Spleen (tissue), 11 donors: ENCODE measurements at regions not wholly inside any gene's neighbourhood (a gene's known extent, or its start where the extent isn't known, plus 50 kb on each side); places are given as distances from the start of the nearest gene placed in this dataset.

Experiments
- DNase-seq: peaks from one replicate; pipeline ENCODE4 v3.0.0-alpha.2; 2020
- H3K27ac ChIP-seq, 8 donors: fragments of 200-600 bp; sonication (generic) in 7 of 8; 1 replicate in 4 of 8; 2 replicates in 4 of 8; pipeline versions ENCODE4 v1.5.0 to v1.8.0; 2016 to 2021; ENCODE audit warnings: inconsistent platforms in 4 of 8, mild to moderate bottlenecking in 4 of 8, moderate library complexity in 1 of 8
- H3K27me3 ChIP-seq, 7 donors: fragments of 200-600 bp; sonication (generic) in 6 of 7; replicated peaks in 1 of 7; 1 replicate in 4 of 7; 2 replicates in 3 of 7; pipeline versions ENCODE4 v1.5.0 to v1.8.0; 2016 to 2021; ENCODE audit warnings: inconsistent platforms in 3 of 7, mild to moderate bottlenecking in 1 of 7
- H3K36me3 ChIP-seq, 6 donors: fragments of 200-600 bp; sonication (generic) in 5 of 6; 1 replicate in 4 of 6; 2 replicates in 2 of 6; pipeline versions ENCODE4 v1.5.0 to v1.8.0; 2016 to 2021; ENCODE audit warnings: inconsistent platforms in 2 of 6
- H3K4me1 ChIP-seq, 6 donors: fragments of 200-600 bp; sonication (generic) in 5 of 6; 1 replicate in 3 of 6; 2 replicates in 3 of 6; pipeline versions ENCODE4 v1.5.0 to v1.8.0; 2016 to 2021; ENCODE audit warnings: inconsistent platforms in 3 of 6
- H3K4me3 ChIP-seq, 8 donors: fragments of 200-600 bp; sonication (generic) in 7 of 8; 1 replicate in 4 of 8; 2 replicates in 4 of 8; pipeline versions ENCODE4 v1.5.0 to v1.8.0; 2016 to 2021; ENCODE audit warnings: inconsistent platforms in 4 of 8, mild to moderate bottlenecking in 4 of 8, moderate library complexity in 2 of 8
- H3K9me3 ChIP-seq, 8 donors: fragments of 200-600 bp; sonication (generic) in 7 of 8; 1 replicate in 4 of 8; 2 replicates in 4 of 8; pipeline versions ENCODE4 v1.5.0 to v1.8.0; 2016 to 2021; ENCODE audit warnings: inconsistent platforms in 4 of 8
- CTCF ChIP-seq, 11 experiments: fragments of 200-600 bp in 7 of 11; fragments of 450-650 bp in 4 of 11; sonication (generic) in 4 of 11; IDR thresholded peaks in 8 of 11; conservative IDR thresholded peaks in 3 of 11; 1 replicate in 7 of 11; 2 replicates in 4 of 11; pipeline versions ENCODE4 v1.4.0 to v1.8.0; 2016 to 2021; ENCODE audit warnings: antibody characterized with exemption in 11 of 11, inconsistent platforms in 4 of 11, mild to moderate bottlenecking in 1 of 11
- POLR2A ChIP-seq, 3 donors: fragments of 450-650 bp; IDR thresholded peaks; one replicate each; pipeline ENCODE4 v1.5.1; 2017; ENCODE audit warnings: antibody characterized with exemption in 3 of 3, mild to moderate bottlenecking in 1 of 3
- POLR2AphosphoS5 ChIP-seq, 3 donors: sonication (generic); formaldehyde crosslinking; IDR thresholded peaks; one replicate each; pipeline ENCODE4 v1.5.1; 2017; ENCODE audit warnings: antibody characterized with exemption in 3 of 3
- WGBS, 5 donors: extraction: QIAGEN DNeasy Blood & Tissue Kit in 3 of 5; methylation state at CpG; one replicate each; pipeline versions ENCODE4 v1.1.5 to v1.1.7; 2013 to 2018; 5-methylcytosine and 5-hydroxymethylcytosine counted together
- intact Hi-C: fragments of 100-400 bp; cut with DNase I; formaldehyde crosslinking; loops from one replicate; pipeline ENCODE4 v1.15.0; 2023; ENCODE audit warnings: low total_unique reads
- donor health status: healthy with polysubstance abuse.
- donor health status: DM: no; HTN: no; CAD: no; lungs with moderate emphysema.
- donor health status: DM: no; HTN: no; CAD: no.
- donor health status: Bipolar disorder and iron deficiency.
- donor health status: healthy.
- donor health status: DM: no; HTN: no; CAD: no.
- donor health status: DM: yes; HTN: yes; CAD: no.

- intact Hi-C loops = no loop called here
- Histone ChIP-seq H3K4me3 (peak overlapping the region in 3 of 8 donors; percentile 17 to 27 (median 24)), H3K9me3 (no peaks in the 10 kb centered on the region), H3K27me3 (peaks cover 0 to 5% (median 0%) of the 10 kb centered on the region in 7 donors), H3K4me1 (peaks cover 0 to 4% (median 0%) of the 10 kb centered on the region in 6 donors), H3K36me3 (no peaks in the 10 kb centered on the region), H3K27ac (peak overlapping the region in 2 of 8 donors; percentile 62 to 63)
- WGBS, 5 donors = 21 to 38% (median 27%) methylated on average over 13 to 40 of the region's 40 CpGs; no CpG with 5 or more reads in 2 of the 5 donors
- DNase-seq = no peak
- TF ChIP-seq CTCF (IDR thresholded peaks at IDR 0.05 in 8 of 11, conservative IDR thresholded peaks at IDR 0.05 in 3 of 11) (no peak), POLR2A (IDR thresholded peaks at IDR 0.05) (no peak)
These were observed 242.1 kb downstream of the KDM5D start for GRCh38 chrY:19502169-19503091.

GRCh38 chrY:19498556-19498955 lies 246.0 kb downstream of the KDM5D start:
- DNase-seq = no peak

GRCh38 chrY:19487494-19487893 lies 257.0 kb downstream of the KDM5D start:
- Histone ChIP-seq H3K27ac (no peak overlapping the region), H3K4me1 (no peaks in the 10 kb centered on the region), H3K4me3 (no peak overlapping the region), H3K27me3 (no peaks in the 10 kb centered on the region), H3K36me3 (no peaks in the 10 kb centered on the region), H3K9me3 (peaks cover 0 to 18% (median 0%) of the 10 kb centered on the region in 8 donors)
- WGBS, 5 donors = 76 to 81% (median 77%) methylated on average over 3 of the region's 3 CpGs; no CpG with 5 or more reads in 2 of the 5 donors
- DNase-seq = no peak
- intact Hi-C loops = no loop called here
- TF ChIP-seq POLR2AphosphoS5 (IDR thresholded peaks at IDR 0.05) (no peak), CTCF (IDR thresholded peaks at IDR 0.05 in 8 of 11, conservative IDR thresholded peaks at IDR 0.05 in 3 of 11) (no peak), POLR2A (IDR thresholded peaks at IDR 0.05) (no peak)

More at GRCh38 chrY:19498556-19498955, 246.0 kb downstream of the KDM5D start:
- Histone ChIP-seq H3K4me3 (no peak overlapping the region), H3K9me3 (no peaks in the 10 kb centered on the region), H3K27me3 (peaks cover 0 to 5% (median 0%) of the 10 kb centered on the region in 7 donors), H3K4me1 (peaks cover 0 to 4% (median 0%) of the 10 kb centered on the region in 6 donors), H3K27ac (peak overlapping the region in 2 of 8 donors; percentile 21 to 32), H3K36me3 (no peaks in the 10 kb centered on the region)
- intact Hi-C loops = no loop called here
- TF ChIP-seq CTCF (IDR thresholded peaks at IDR 0.05 in 8 of 11, conservative IDR thresholded peaks at IDR 0.05 in 3 of 11) (no peak), POLR2A (IDR thresholded peaks at IDR 0.05) (no peak), POLR2AphosphoS5 (IDR thresholded peaks at IDR 0.05) (no peak)
- WGBS, 5 donors = 28 to 50% (median 32%) methylated on average over 5 of the region's 5 CpGs; no CpG with 5 or more reads in 2 of the 5 donors

- H3K36me3 ChIP-seq = no peaks in the 10 kb centered on the region
- H3K27ac ChIP-seq = no peak overlapping the region
- 86 to 95% (median 89%) methylated on average over 2 of the region's 2 CpGs; no CpG with 5 or more reads in 2 of the 5 donors for WGBS, 5 donors
- no peak overlapping the region for H3K4me3 ChIP-seq
- intact Hi-C loops = no loop called here
- DNase-seq = no peak
- no peaks in the 10 kb centered on the region for H3K27me3 ChIP-seq
- no peaks in the 10 kb centered on the region for H3K4me1 ChIP-seq
- TF ChIP-seq POLR2AphosphoS5 (IDR thresholded peaks at IDR 0.05) (no peak), CTCF (IDR thresholded peaks at IDR 0.05 in 8 of 11, conservative IDR thresholded peaks at IDR 0.05 in 3 of 11) (no peak)
- H3K9me3 ChIP-seq = no peaks in the 10 kb centered on the region
These were observed 259.5 kb downstream of the KDM5D start for GRCh38 chrY:19484997-19485396.
